GM19035 (cell line): ENCODE measurements at regions not wholly inside any gene's neighbourhood (a gene's known extent, or its start where the extent isn't known, plus 50 kb on each side); places are given as distances from the start of the nearest gene placed in this dataset.
"Not testable (repeated sequence)": the region's sequence is repeated elsewhere in the genome, so short reads cannot be mapped to it uniquely, and the experiment has no call there.

Experiments used
- ATAC-seq: cut with Tn5 transposase; IDR thresholded peaks from one replicate; pipeline ENCODE4 v1.9.1; 2021; ENCODE audit not compliant: unreplicated experiment

DNA sequence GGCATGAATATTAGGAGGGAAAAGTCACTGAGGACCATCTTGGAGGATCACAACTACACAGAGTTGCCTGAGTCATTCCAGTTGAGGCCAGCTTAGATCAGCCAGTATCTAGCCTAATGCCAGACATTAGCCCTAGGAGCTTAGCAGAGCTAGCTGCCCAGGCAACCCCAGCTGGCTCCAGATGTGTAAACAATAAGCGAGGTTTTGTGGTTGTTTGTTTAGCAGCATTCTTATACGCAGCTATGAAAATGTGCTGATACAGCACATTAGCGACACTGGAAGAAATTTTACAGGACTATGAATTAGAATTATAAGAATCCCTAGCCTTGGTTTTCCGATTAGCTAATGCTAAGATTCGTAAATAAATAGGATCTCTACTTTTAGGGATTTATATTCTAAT lies 59.3 kb downstream of the BTBD3 start:
- no peak for ATAC-seq

DNA sequence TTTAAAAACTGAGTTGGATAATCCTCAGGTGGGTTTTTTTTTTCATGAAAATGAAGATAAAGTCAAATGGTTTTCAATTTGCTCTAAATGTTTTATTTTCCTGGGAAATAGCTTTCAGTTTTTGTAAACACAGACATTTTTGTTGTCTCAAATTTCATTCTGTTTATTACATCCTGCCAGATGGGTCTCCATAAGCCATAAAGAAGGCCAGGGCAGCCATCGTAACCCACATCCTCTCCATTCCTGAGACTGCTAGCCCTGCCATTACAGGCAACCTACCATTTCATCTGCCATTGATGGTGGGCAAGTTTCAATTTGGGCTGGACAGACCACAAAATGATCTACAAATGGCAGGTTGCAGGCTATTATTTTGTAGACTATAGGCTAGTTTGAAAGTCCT lies 60.8 kb downstream of the BTBD3 start:
- no peak for ATAC-seq

DNA sequence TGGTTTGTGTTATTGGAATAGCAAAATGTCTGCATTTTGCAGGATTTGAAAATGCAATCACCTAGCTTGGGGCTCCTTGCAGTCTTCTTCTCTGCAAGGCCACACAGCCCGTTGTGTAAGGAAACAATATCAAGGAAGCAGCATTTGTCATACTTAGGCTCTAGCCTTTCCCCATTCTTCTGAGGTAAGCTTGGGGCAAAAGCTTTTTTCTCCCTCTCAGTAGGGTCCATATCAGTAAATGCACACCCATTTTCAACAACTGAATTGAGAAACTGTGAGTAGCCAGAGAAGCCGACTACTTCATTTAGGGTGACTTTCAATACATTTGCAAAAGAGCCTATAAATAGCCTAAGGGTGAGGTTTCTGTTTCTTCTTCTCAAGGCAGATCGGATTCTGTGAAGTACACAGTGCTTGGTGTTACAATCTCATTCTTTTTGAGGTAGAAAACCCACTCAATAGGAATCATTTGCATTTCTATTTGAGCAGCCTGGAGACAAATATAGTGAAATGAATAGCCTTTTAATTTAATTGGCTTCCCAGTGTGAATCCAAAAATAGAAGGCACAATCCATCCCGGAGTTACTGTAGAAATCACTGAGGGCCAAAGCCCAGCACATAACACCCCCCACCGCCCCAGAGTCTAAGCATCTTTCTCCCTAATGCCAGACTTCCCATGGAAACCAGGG lies 61.8 kb downstream of the BTBD3 start:
- ATAC-seq = peak; percentile 80

DNA sequence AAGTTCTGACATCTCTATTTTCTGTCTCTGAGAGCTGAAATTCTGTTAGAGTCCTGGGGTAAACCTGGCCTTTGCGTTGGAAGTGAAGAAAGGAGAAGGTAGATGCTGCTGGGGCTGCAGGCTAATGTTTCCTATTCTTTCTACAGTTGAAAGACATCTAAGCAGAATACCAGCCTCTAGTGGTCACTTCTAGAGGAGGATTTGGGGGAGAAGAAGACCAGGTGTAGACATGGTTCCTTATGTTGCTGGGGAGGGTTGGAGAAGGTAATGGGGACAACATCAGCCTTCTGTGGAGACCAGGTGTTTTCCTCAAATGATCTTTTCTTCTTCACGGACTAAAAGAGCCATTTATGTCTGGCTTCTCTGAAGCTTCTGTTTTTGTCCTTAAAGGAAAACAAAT lies 62.6 kb downstream of the BTBD3 start:
- no peak for ATAC-seq

DNA sequence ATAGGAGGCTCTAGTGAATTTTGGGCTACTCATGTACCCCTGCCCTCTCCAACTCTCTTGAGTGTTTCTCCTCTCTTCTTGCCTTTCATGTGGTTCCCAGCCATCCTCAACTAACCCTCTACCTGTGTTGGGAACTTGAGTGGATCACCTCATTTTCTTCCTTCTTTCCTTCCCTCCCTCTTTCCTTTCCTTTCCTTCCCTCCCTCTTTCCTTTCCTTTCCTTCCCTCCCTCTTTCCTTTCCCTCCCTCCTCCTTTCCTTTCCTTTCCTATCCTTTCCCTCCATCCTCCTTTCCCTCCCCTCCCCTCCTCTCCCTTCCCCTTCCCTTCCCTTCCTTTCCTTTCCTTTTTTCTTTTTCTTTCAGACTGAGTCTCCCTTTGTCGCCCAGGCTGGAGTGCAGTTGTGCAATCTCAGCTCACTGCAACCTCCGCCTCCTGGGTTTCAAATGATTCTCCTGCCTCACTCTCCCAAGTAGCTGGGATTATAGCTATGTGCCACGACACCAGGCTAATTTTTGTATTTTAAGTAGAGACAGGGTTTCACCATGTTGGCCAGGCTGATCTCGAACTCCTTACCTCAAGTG lies 63.8 kb downstream of the BTBD3 start:
- ATAC-seq = no peak

DNA sequence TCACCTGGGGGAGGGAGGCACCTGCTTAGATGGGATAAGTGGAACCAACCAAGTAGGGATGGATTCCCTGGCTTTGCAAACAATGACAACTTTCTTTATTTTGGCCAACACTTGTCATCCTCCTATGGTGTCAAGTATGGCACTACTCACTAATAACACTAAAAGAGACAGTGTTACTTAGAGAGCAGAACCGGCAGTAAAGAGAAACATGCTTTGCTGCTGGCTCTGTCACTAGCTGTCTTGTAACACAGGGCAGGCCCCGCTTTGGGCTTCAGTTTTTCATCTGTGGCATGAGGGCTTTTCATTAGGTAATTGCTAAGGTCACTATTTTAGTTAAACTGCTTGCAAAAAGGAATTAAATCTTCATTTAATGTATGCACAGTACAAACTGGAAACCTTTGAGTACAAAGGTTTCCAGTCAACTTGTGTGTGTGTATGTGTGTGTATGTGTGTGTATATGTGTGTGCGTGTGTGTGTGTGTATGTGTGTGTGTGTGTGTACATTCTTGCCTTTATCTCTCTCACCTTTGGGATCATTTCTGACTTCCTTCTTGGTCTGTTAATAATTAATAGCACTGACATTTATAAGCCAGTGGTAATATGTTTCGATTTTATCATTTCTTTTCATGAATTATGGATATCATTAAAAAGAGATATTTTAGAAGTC lies 64.7 kb downstream of the BTBD3 start:
- ATAC-seq = no peak

DNA sequence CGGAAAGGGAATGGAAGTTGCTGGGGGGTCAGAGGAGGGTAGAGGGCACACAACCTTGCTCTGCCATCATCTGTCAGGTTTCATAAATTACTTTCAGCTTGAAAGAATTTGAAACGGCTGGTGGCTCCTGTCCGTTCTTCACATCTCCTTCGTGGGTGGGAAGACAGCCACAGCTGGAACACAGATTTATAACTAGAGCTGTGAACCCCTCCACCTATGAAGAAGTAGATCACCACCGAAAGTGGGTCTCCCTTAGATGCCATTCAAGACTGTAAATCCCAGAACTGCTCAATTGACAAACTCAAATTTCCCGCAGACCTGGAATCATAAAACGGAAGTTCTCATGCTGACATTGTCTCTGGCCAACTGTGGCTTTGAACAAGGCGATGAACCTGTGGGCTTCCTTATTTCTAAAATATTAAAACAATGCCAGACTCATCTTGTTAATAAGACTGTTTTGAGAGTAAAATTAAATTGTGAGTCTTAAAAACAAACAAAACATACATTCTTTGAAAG lies 65.3 kb downstream of the BTBD3 start:
- ATAC-seq = no peak

DNA sequence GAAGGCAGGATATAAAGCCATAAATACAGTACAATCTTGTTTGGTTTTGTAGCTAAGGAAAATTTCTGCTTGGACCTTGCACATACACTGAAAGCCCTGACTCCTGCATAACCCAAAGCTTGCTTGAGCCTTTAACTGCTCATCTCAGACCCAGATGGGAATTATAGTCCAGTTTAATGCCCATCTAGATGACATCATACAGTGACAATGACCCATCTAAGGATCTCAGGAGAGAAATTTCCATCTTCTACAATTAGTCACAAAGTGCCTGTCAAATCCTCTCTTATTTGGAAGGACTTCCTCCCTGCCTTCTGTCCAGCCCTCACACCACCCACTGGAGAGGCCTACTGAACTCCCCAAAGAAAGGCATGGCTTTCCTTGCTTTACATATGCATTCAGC lies 69.3 kb downstream of the BTBD3 start:
- ATAC-seq = no peak

DNA sequence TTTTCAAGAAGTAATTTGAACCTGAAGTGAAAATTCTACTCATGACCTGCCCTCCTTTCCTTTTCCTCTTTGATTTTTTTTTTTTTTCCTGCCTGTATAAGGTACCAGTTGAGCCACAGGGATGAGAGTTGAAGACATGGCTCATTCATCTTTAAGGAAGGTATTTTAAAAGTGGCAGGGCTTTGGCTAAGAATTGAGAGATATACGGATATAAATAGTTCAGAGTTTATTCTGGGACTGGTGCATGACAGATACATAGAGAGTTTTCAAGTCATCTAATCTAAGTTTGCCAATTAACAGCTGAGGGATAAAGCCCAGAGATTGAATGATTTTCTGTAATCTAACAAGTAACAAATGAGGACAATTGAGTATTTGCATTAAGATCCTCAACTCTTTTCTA lies 69.8 kb downstream of the BTBD3 start:
- ATAC-seq = no peak

DNA sequence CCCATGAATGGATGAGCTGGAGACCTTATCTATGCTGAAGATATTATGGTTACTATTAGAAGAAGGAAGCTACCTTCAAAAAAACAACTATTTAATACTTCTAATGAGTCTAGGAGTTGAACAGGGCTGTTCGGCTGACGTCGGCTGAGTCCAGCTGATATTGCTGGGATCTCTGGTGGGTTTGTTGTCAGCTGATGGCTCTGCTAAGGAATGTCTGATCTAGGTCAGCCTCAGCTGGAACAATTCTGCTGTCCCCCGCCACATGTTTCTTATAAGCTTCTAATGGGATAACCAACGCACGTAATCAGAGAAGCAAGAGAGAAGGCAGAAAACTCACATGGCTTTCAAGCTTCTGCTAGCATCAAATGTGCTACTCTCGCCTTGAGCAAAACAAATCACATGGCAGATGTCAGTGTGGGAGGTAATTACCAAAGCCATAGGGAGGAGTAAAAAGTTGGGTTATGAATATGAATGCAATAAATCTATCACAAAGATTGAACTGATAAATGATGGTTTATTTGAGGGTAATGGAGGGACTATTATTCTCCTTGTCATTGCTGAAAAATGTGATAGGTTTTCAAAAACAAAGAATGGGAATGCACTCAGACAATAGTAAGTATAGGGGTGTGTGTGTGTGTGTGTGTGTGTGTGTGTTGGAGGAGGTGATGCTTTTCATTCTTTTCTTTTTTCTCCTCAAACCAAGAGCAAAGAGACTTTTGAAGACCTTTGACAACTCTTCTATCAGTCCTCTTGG lies 71.5 kb downstream of the BTBD3 start:
- no peak for ATAC-seq

DNA sequence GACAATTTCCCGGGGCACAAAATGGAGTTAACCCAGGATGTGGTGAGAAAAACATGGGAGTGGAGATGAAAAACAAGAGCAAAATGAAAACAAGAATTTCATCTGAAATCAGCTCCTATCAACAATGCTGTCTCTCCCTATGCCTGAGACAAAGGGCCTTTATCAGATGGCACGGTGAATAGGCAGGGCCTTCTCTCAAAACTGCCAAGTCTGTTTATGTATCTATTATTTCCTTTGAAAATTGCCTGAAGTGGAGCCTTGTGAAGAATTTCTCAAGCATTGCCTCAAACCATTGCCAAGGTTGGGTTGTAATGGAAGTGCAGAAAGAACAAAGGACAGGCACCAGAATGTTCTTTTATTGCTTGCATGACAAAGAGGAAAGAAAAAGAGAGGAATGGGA lies 74.7 kb downstream of the BTBD3 start:
- no peak for ATAC-seq

DNA sequence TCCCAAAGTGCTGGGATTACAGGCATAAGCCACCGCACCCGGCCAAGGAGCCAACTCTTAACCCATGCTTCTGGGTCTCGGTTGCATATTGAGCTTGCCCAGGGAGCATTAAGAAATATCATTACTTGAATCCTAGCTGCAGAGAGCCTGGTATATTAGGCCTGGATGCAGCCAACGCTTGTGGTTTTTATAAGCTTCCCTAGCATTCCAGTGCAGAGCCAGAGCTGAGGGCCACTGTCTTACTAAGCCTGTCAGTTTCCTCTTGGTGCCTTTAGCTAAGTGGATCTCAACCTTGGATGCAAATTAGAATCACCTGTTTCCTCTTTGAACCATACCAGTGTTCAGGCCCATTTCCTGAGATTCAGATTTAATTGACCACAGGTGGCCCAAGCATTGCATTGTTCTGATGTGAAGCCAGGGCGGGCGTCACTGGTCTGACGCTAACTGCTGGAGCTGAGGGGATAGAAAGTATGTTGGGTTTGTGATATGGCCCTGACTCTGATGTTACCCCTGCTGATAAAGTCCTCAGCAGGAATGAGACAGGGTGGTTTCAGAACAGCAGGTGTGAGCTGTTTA lies 76.3 kb downstream of the BTBD3 start:
- no peak for ATAC-seq

DNA sequence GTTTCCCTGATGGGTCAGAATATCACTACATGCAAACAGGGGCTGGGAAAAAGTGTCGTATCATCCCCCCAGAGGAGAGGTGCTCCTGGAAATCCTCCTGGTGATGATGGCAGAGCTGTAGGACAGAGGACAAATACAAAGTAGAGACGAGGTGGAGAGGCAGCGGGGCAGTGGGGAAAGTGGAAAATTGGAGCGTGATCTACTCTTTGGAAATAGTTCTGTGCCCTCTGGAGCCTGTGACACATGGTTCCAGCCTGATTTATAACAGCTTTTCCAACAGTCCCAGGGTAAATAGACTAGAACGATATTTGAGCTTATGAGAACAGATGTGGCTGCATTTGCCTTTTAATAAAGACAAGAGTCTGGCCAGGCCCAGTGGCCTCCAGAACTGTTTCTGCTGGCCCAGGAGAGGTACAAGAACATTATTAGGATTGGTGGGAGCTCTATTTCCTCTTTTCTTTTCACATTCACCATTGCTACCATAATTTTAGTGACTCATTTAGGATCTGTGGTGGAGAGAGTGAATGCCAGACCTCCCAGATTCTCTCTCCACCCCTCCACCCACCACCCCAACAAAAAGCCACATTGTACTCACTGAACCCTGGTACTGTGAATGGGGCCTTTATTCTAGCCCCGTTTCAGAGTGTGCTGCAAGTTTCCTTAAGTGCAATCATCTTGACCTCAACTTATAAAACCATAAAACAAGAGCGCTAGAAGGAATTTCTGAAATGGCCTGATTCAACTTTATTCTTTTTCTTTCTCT lies 78.3 kb downstream of the BTBD3 start:
- ATAC-seq = no peak

DNA sequence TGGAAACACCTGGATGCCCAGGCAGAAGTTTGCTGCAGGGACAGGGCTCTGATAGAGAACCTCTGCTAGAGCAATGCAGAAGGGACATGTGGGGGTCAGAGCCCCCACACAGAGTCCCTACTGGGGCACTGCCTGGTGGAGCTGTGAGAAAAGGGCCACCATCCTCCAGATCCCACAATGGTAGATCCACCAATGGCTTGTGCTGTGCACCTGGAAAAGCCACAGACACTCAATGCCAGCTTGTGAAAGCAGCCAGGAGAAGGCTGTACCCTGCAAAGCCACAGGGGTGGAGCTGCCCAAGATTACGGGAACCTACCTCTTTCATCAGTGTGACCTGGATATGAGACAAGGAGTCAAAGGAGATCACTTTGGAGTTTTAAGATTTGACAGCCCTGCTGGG lies 87.1 kb downstream of the BTBD3 start:
- ATAC-seq = not testable (repeated sequence)

DNA sequence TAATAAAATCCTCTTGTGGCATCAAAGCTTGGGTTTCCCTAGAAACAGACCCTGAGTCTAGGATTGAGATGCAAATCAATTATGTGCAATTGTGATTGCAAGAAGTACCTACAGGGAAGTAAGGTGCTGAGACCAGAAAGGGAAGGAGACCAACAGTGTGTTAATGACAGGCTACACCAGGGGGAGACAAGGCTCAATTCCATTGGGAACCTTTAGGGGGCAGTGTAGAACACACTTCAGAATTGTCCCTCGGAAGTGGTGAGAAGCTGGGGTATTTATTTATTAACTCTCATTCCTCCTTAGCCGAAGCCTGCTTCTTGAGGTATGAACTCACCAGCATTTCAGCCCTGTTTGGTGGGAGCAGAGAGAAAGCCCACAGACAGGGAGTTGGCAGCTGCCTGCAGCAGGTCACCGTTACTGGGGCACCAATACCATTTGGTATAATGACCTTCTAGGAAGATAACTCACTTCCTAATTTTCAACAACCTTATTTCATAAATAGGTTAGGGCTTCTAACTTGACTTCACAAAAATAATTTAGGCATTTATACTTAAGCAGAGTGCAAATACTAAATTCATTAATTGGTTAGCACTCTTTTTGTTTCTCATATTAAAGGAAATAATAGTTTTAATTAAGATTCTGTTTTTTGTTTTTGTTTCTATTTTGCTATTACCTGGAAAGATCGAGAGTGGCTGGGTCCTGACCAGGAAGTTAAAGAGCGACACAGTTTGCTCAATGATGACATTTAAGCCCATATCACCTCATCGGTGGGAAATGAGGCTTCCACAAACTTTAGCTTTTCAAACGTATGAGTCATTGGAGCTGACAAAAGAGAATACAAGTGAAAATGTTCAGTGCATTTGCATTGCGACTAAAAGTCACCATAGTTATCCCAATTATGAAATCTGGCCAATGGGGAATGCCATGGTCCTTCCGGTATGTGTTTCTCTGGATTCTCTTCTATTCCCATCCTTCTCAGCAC lies 94.8 kb downstream of the BTBD3 start:
- ATAC-seq = peak; percentile 81

DNA sequence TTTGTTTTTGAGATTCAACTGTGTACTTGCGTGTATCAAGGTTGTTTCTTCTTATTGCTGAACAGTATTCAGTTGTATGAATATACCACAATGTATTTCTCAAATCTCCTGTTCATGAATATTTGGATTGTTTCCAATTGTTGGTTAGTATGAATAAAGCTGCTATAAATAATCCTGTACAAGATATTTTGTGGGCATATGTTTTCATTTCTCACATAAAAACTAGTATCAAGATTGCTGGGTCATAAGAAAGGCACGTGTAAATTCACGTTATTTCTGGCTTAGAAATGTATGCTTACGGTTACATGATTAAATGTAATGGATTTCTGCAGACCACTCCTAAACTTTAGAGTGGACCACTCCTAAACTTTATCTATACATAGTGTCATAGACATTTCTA lies 96.6 kb downstream of the BTBD3 start:
- no peak for ATAC-seq

DNA sequence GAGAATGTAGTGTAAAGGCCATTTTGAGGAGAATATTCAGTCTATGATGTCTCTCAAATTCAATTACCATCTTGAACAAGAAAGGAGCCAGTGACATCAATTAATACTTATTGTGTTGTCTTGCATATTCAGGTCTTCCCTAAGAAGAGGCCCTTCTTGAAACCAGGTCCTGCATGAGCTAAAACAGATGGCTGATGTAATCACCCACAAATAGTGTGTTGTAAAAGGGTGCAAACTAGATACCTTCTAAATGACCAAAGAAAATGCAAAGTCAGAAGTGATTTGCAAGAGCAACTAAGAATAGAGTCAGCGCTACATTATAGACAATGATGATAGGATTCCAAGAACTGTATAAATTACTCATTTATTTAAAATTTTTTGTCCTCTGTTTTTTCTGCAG lies 97.0 kb downstream of the BTBD3 start:
- no peak for ATAC-seq

DNA sequence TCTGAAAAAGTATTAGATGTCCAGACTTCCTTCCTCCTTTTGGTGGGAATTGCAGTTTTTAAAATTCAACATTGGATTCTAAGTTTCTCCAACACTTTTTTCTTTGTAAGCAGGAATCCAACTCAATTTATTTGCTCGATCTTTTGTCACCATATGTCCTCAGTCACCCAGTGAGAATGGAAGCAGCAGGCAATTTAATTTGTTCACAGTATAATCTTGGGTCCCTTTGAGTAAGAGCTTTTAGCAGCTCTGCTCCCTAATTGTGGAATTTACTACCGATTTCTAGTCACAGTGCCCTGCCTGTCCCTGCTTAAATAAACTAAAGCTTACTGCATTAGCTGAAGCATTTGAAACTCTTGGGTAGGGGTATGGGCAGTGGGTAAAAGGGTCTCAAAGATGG lies 98.6 kb downstream of the BTBD3 start:
- ATAC-seq = no peak

DNA sequence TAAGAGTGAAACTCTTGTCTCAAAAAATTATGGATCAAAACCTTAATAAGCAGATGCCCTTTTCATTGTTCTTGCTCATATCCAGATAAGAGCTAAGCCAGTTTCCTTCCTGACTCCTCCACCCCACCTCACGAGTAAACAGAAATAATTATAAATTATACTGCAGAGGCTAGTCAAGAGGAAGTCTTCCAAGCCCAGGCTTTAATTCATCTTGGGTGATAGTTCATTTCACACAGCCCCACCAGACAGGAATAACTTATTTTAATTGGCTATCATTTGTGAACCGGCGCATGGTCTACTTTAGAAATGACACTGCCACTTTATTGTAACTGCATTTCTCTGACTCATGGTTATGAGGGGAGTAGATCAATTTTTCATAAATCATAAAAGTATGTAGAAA lies 102.0 kb downstream of the BTBD3 start:
- no peak for ATAC-seq
